Liver (tissue), 8 donors: ENCODE measurements at regions not wholly inside any gene's neighbourhood (a gene's known extent, or its start where the extent isn't known, plus 50 kb on each side); places are given as distances from the start of the nearest gene placed in this dataset.

Experiments
- DNase-seq: peaks from one replicate; pipeline ENCODE4 v3.0.0-alpha.2; 2017; ENCODE audit warnings: low spot score
- H3K27ac ChIP-seq, 2 donors: one replicate each; pipeline ENCODE4 v1.7.0; 2013; ENCODE audit warnings: inconsistent platforms in 2 of 2, low read length in 2 of 2, control low read depth in 1 of 2, low read depth in 1 of 2, mild to moderate bottlenecking in 1 of 2
- H3K27me3 ChIP-seq, 4 donors: one replicate each; pipeline versions ENCODE4 v1.6.1 to v1.7.0; 2013; ENCODE audit warnings: low read length in 3 of 4, inconsistent platforms in 1 of 4, mild to moderate bottlenecking in 1 of 4, moderate library complexity in 1 of 4; ENCODE audit not compliant: control insufficient read depth in 4 of 4, insufficient read depth in 4 of 4
- H3K36me3 ChIP-seq, 4 donors: one replicate each; pipeline versions ENCODE4 v1.6.1 to v1.7.0; 2013; ENCODE audit warnings: low read length in 3 of 4, mild to moderate bottlenecking in 3 of 4, low read depth in 1 of 4, moderate library complexity in 1 of 4; ENCODE audit not compliant: control insufficient read depth in 4 of 4, insufficient read depth in 3 of 4
- H3K4me1 ChIP-seq, 4 donors: one replicate each; pipeline versions ENCODE4 v1.6.1 to v1.7.0; 2013; ENCODE audit warnings: low read length in 3 of 4, mild to moderate bottlenecking in 3 of 4, moderate library complexity in 1 of 4; ENCODE audit not compliant: control insufficient read depth in 4 of 4, insufficient read depth in 4 of 4
- H3K4me3 ChIP-seq, 3 donors: one replicate each; pipeline versions ENCODE4 v1.6.1 to v1.7.0; 2013; ENCODE audit warnings: low read length in 3 of 3, control low read depth in 1 of 3, low read depth in 1 of 3, mild to moderate bottlenecking in 1 of 3
- H3K9ac ChIP-seq, 2 donors: one replicate each; pipeline ENCODE4 v1.7.0; 2013; ENCODE audit warnings: low read length in 2 of 2, mild to moderate bottlenecking in 2 of 2, moderate library complexity in 2 of 2, control low read depth in 1 of 2, low read depth in 1 of 2
- H3K9me3 ChIP-seq, 4 donors: one replicate each; pipeline versions ENCODE4 v1.6.1 to v1.7.0; 2013; ENCODE audit warnings: low read length in 3 of 4; ENCODE audit not compliant: control insufficient read depth in 4 of 4
- EGR1 ChIP-seq, 2 donors: IDR thresholded peaks; 2 replicates each; pipeline ENCODE4 v1.6.1; 2016 to 2018; ENCODE audit warnings: antibody characterized with exemption in 2 of 2, low read depth in 2 of 2
- FOXA1 ChIP-seq: IDR thresholded peaks from 2 replicates; pipeline ENCODE4 v1.6.1; 2016; ENCODE audit warnings: antibody characterized with exemption
- FOXA2 ChIP-seq: IDR thresholded peaks from 2 replicates; pipeline ENCODE4 v1.6.1; 2016; ENCODE audit warnings: antibody characterized with exemption
- GABPA ChIP-seq, 2 donors: IDR thresholded peaks in 1 of 2; conservative IDR thresholded peaks in 1 of 2; 2 replicates each; pipeline ENCODE4 v1.6.1; 2016; ENCODE audit warnings: antibody characterized with exemption in 2 of 2, mild to moderate bottlenecking in 1 of 2, moderate library complexity in 1 of 2
- HNF4A ChIP-seq, 2 donors: conservative IDR thresholded peaks; 2 replicates each; pipeline ENCODE4 v1.6.1; 2016; ENCODE audit warnings: antibody characterized with exemption in 2 of 2, mild to moderate bottlenecking in 2 of 2
- HNF4G ChIP-seq: IDR thresholded peaks from 2 replicates; pipeline ENCODE4 v1.6.1; 2016; ENCODE audit warnings: antibody characterized with exemption
- JUND ChIP-seq, 2 donors: IDR thresholded peaks; 2 replicates each; pipeline ENCODE4 v1.6.1; 2016; ENCODE audit warnings: antibody characterized with exemption in 2 of 2
- NR2F2 ChIP-seq: IDR thresholded peaks from 2 replicates; pipeline ENCODE4 v1.6.1; 2016; ENCODE audit warnings: antibody characterized with exemption
- RAD21 ChIP-seq, 2 donors: IDR thresholded peaks; 2 replicates each; pipeline ENCODE4 v1.6.1; 2016; ENCODE audit warnings: antibody characterized with exemption in 2 of 2, mild to moderate bottlenecking in 2 of 2
- RXRA ChIP-seq, 2 donors: IDR thresholded peaks; 2 replicates each; pipeline ENCODE4 v1.6.1; 2017 to 2018; ENCODE audit warnings: antibody characterized with exemption in 2 of 2, mild to moderate bottlenecking in 1 of 2
- SP1 ChIP-seq: IDR thresholded peaks from 2 replicates; pipeline ENCODE4 v1.6.1; 2018; ENCODE audit warnings: antibody characterized with exemption, mild to moderate bottlenecking
- TAF1 ChIP-seq: conservative IDR thresholded peaks from 2 replicates; pipeline ENCODE4 v1.6.1; 2016; ENCODE audit warnings: antibody characterized with exemption, mild to moderate bottlenecking
- YY1 ChIP-seq: IDR thresholded peaks from 2 replicates; pipeline ENCODE4 v1.6.1; 2016; ENCODE audit warnings: antibody characterized with exemption, mild to moderate bottlenecking
- WGBS: extraction: QIAGEN DNeasy Blood & Tissue Kit; methylation state at CpG from one replicate; pipeline ENCODE4 v1.1.7; 2013; 5-methylcytosine and 5-hydroxymethylcytosine counted together
- TF ChIP-seq, protein P1 (sequence below): IDR thresholded peaks from 2 replicates; pipeline ENCODE4 v1.6.1; 2016; ENCODE audit warnings: antibody characterized with exemption
- TF ChIP-seq, protein P2 (sequence below): IDR thresholded peaks from 2 replicates; pipeline ENCODE4 v1.6.1; 2016; ENCODE audit warnings: antibody characterized with exemption
- TF ChIP-seq, protein P3 (sequence below): IDR thresholded peaks from 2 replicates; pipeline ENCODE4 v1.6.1; 2016; ENCODE audit warnings: antibody characterized with exemption
- TF ChIP-seq, protein P4 (sequence below): fragments of 150-350 bp; IDR thresholded peaks from 2 replicates; pipeline ENCODE4 v1.5.1; 2017; ENCODE audit warnings: improper control_type of control experiment, low read depth, low read length; ENCODE audit not compliant: missing input control
- TF ChIP-seq, protein P5 (sequence below): IDR thresholded peaks from 2 replicates; pipeline ENCODE4 v1.6.1; 2016; ENCODE audit warnings: antibody characterized with exemption, mild to moderate bottlenecking
- donor health status: healthy.
- donor health status: healthy.
- donor health status: healthy.
- donor health status: healthy.
- donor health status: healthy.

DNA sequence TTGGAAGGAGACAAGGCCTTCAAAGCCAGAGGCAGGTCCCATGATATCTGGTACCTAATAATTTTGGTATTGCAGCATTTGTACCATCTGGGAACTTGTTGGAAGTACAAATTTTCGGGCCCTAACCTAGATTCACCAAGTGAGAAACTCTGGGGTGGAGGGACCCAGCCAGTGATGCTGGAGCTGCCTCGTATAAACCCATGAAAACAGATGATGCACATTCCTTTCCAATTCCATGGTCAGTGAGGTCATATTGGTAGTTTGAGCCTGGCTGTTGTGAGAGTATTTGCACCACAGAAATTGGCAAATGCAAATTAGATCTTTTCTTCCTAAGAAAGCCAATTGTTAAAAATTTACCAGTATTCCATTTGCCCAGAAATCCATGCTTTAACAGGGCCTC lies 269.6 kb upstream of the PLXNA2 start:
- no peaks in the 10 kb centered on the region for H3K36me3 ChIP-seq
- no peak for TF ChIP-seq FOXA1
- TF ChIP-seq, protein P1, sequence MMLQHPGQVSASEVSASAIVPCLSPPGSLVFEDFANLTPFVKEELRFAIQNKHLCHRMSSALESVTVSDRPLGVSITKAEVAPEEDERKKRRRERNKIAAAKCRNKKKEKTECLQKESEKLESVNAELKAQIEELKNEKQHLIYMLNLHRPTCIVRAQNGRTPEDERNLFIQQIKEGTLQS: no peak
- TF ChIP-seq, protein P2, sequence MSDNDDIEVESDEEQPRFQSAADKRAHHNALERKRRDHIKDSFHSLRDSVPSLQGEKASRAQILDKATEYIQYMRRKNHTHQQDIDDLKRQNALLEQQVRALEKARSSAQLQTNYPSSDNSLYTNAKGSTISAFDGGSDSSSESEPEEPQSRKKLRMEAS: no peak
- no peak for TF ChIP-seq RXRA (IDR thresholded peaks at IDR 0.05)
- TF ChIP-seq RAD21 (IDR thresholded peaks at IDR 0.05): no peak
- no peak for TF ChIP-seq JUND (IDR thresholded peaks at IDR 0.05)
- TF ChIP-seq, protein P3, sequence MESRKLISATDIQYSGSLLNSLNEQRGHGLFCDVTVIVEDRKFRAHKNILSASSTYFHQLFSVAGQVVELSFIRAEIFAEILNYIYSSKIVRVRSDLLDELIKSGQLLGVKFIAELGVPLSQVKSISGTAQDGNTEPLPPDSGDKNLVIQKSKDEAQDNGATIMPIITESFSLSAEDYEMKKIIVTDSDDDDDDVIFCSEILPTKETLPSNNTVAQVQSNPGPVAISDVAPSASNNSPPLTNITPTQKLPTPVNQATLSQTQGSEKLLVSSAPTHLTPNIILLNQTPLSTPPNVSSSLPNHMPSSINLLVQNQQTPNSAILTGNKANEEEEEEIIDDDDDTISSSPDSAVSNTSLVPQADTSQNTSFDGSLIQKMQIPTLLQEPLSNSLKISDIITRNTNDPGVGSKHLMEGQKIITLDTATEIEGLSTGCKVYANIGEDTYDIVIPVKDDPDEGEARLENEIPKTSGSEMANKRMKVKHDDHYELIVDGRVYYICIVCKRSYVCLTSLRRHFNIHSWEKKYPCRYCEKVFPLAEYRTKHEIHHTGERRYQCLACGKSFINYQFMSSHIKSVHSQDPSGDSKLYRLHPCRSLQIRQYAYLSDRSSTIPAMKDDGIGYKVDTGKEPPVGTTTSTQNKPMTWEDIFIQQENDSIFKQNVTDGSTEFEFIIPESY: no peak
- no peak for TF ChIP-seq SP1
- TF ChIP-seq, protein P4, sequence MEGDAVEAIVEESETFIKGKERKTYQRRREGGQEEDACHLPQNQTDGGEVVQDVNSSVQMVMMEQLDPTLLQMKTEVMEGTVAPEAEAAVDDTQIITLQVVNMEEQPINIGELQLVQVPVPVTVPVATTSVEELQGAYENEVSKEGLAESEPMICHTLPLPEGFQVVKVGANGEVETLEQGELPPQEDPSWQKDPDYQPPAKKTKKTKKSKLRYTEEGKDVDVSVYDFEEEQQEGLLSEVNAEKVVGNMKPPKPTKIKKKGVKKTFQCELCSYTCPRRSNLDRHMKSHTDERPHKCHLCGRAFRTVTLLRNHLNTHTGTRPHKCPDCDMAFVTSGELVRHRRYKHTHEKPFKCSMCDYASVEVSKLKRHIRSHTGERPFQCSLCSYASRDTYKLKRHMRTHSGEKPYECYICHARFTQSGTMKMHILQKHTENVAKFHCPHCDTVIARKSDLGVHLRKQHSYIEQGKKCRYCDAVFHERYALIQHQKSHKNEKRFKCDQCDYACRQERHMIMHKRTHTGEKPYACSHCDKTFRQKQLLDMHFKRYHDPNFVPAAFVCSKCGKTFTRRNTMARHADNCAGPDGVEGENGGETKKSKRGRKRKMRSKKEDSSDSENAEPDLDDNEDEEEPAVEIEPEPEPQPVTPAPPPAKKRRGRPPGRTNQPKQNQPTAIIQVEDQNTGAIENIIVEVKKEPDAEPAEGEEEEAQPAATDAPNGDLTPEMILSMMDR: no peak
- no peak for TF ChIP-seq NR2F2
- TF ChIP-seq HNF4A (conservative IDR thresholded peaks at IDR 0.05): no peak
- no peak for TF ChIP-seq TAF1
- TF ChIP-seq YY1: no peak
- no peak for TF ChIP-seq EGR1 (IDR thresholded peaks at IDR 0.05; ENCODE audit: low read depth in 2 of 2)
- no peak for TF ChIP-seq GABPA (IDR thresholded peaks at IDR 0.05 in 1 of 2, conservative IDR thresholded peaks at IDR 0.05 in 1 of 2)
- TF ChIP-seq HNF4G: no peak
- no peak for TF ChIP-seq FOXA2

DNA sequence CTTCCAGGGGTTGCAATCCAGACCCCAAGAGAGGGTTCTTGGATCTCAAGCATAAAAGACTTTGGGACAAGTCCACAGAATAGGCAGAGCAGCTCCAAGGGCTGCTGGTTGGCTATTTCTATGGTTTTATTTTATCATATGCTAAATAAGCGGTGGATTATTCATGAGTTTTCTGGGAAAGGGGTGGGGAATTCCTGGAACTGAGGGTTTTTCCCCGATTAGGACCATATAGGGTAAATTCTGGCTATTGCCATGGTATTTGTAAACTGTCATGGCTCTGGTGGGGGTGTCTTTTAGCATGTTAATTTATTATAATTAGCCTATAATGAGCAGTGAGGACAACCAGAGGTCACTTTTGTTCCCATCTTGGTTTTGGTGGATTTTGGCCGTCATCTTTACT lies 270.9 kb upstream of the PLXNA2 start:
- Histone ChIP-seq H3K9ac (no peak overlapping the region), H3K4me1 (no peaks in the 10 kb centered on the region), H3K27ac (no peak overlapping the region), H3K36me3 (no peaks in the 10 kb centered on the region), H3K4me3 (no peak overlapping the region), H3K27me3 (no peaks in the 10 kb centered on the region), H3K9me3 (no peaks in the 10 kb centered on the region)
- TF ChIP-seq EGR1 (IDR thresholded peaks at IDR 0.05; ENCODE audit: low read depth in 2 of 2): no peak
- TF ChIP-seq NR2F2: no peak
- no peak for DNase-seq
- WGBS: 94% methylated on average over 3 of the region's 3 CpGs

More for the DNA sequence above, 269.6 kb upstream of the PLXNA2 start:
- Histone ChIP-seq H3K27ac (no peak overlapping the region), H3K9me3 (no peaks in the 10 kb centered on the region), H3K27me3 (no peaks in the 10 kb centered on the region), H3K4me1 (no peaks in the 10 kb centered on the region), H3K4me3 (no peak overlapping the region), H3K9ac (no peak overlapping the region)
- WGBS: 79% methylated on average over 2 of the region's 2 CpGs
- DNase-seq: no peak

DNA sequence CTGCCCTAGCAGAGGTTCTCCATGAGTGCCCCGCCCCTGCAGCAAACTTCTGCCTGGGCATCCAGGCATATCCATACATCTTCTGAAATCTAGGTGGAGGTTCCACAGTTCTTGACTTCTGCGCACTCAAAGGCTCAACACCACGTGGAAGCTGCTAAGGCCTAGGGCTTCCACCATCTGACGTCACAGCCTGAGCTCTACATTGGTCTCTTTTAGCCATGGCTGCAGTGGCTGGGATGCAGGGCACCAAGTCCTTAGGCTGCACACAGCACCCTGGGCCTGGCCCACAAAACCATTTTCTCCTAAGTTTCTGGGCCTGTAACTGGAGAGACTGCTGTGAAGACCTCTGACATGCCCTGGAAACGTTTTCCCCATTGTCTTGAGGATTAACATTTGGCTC lies 272.6 kb upstream of the PLXNA2 start:
- WGBS: 85% methylated on average over 5 of the region's 5 CpGs
- no peak for DNase-seq

More for the DNA sequence above, 272.6 kb upstream of the PLXNA2 start:
- H3K9ac ChIP-seq: no peak overlapping the region
- no peaks in the 10 kb centered on the region for H3K36me3 ChIP-seq
- no peak overlapping the region for H3K4me3 ChIP-seq
- no peaks in the 10 kb centered on the region for H3K9me3 ChIP-seq
- H3K27me3 ChIP-seq: no peaks in the 10 kb centered on the region
- no peak overlapping the region for H3K27ac ChIP-seq
- H3K4me1 ChIP-seq: no peaks in the 10 kb centered on the region
- TF ChIP-seq, protein P5, sequence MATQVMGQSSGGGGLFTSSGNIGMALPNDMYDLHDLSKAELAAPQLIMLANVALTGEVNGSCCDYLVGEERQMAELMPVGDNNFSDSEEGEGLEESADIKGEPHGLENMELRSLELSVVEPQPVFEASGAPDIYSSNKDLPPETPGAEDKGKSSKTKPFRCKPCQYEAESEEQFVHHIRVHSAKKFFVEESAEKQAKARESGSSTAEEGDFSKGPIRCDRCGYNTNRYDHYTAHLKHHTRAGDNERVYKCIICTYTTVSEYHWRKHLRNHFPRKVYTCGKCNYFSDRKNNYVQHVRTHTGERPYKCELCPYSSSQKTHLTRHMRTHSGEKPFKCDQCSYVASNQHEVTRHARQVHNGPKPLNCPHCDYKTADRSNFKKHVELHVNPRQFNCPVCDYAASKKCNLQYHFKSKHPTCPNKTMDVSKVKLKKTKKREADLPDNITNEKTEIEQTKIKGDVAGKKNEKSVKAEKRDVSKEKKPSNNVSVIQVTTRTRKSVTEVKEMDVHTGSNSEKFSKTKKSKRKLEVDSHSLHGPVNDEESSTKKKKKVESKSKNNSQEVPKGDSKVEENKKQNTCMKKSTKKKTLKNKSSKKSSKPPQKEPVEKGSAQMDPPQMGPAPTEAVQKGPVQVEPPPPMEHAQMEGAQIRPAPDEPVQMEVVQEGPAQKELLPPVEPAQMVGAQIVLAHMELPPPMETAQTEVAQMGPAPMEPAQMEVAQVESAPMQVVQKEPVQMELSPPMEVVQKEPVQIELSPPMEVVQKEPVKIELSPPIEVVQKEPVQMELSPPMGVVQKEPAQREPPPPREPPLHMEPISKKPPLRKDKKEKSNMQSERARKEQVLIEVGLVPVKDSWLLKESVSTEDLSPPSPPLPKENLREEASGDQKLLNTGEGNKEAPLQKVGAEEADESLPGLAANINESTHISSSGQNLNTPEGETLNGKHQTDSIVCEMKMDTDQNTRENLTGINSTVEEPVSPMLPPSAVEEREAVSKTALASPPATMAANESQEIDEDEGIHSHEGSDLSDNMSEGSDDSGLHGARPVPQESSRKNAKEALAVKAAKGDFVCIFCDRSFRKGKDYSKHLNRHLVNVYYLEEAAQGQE: no peak
- TF ChIP-seq, protein P3: no peak
- TF ChIP-seq, protein P1: no peak
- TF ChIP-seq GABPA (IDR thresholded peaks at IDR 0.05 in 1 of 2, conservative IDR thresholded peaks at IDR 0.05 in 1 of 2) (no peak), NR2F2 (no peak), JUND (IDR thresholded peaks at IDR 0.05) (no peak), RAD21 (IDR thresholded peaks at IDR 0.05) (no peak), EGR1 (IDR thresholded peaks at IDR 0.05; ENCODE audit: low read depth in 2 of 2) (no peak), HNF4G (no peak), SP1 (no peak)
